PFSK-1 (cell line): ENCODE measurements at regions not wholly inside any gene's neighbourhood (a gene's known extent, or its start where the extent isn't known, plus 50 kb on each side); places are given as distances from the start of the nearest gene placed in this dataset.

ENCODE experiments used
- POLR2AphosphoS5 ChIP-seq: IDR thresholded peaks from 2 replicates; pipeline ENCODE4 v1.6.1; 2012; ENCODE audit warnings: low read depth, mild to moderate bottlenecking, control low read depth, low read length, moderate library complexity
- TAF1 ChIP-seq: IDR thresholded peaks from 2 replicates; pipeline ENCODE4 v1.6.1; 2012; ENCODE audit warnings: low read length, control low read depth, borderline replicate concordance; ENCODE audit not compliant: insufficient read depth

DNA sequence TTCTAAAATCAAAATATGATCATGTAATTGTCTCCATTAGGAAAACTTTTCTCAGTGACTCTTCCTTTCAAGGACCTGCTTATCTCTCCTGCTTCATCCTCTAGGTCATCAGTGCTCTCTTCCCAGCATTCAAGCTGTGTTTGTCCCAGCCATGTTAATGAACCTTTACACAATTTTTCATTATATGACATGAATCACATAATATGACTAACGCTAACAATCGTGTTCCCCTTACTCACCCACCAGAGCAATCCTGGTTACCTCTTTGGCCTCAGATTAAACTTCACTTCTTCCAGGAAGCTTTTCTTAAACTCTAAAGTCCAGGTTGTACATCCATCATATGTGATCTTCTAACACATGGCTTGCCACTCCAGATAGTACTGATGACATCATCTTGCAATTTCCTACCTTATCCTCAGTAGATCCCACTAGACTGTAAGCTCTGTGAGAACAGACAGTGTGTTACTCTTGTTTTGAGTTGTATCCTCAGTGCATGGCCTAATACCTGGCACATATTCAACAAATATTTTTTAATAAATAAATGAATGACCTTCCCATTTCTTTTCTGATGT is 882.9 kb upstream of the ZEB2 start:
- TF ChIP-seq TAF1 (no peak), POLR2AphosphoS5 (no peak)
